NT2/D1 (cell line): ENCODE measurements at regions not wholly inside any gene's neighbourhood (a gene's known extent, or its start where the extent isn't known, plus 50 kb on each side); places are given as distances from the start of the nearest gene placed in this dataset.
"Not testable (repeated sequence)": the region's sequence is repeated elsewhere in the genome, so short reads cannot be mapped to it uniquely, and the experiment has no call there.

Experiments
- DNase-seq: peaks from one replicate; pipeline ENCODE4 v3.0.0-alpha.2; 2011; ENCODE audit warnings: low read depth, low spot score
- H3K27me3 ChIP-seq: 2 replicates; pipeline ENCODE4 v1.6.0; 2011; ENCODE audit warnings: mild to moderate bottlenecking; ENCODE audit not compliant: insufficient read length, insufficient read depth
- H3K36me3 ChIP-seq: 2 replicates; pipeline ENCODE4 v1.6.1; 2011; ENCODE audit warnings: mild to moderate bottlenecking, low read length, mixed read lengths; ENCODE audit not compliant: insufficient read depth, insufficient read length
- H3K4me1 ChIP-seq: 2 replicates; pipeline ENCODE4 v1.5.1; 2011; ENCODE audit not compliant: insufficient read depth, insufficient read length
- H3K4me3 ChIP-seq: 2 replicates; pipeline ENCODE4 v1.5.1; 2011; ENCODE audit warnings: low read depth; ENCODE audit not compliant: insufficient read length
- H3K9ac ChIP-seq: 2 replicates; pipeline ENCODE4 v1.6.0; 2011; ENCODE audit warnings: low read depth; ENCODE audit not compliant: insufficient read length
- H3K9me3 ChIP-seq: 2 replicates; pipeline ENCODE4 v1.5.1; 2011; ENCODE audit warnings: mild to moderate bottlenecking, low read length; ENCODE audit not compliant: insufficient read depth
- SUZ12 ChIP-seq: IDR thresholded peaks from 2 replicates; pipeline ENCODE4 v1.6.1; 2011; ENCODE audit not compliant: insufficient read length, insufficient read depth; ENCODE audit errors: extremely low read depth
- YY1 ChIP-seq: IDR thresholded peaks from 2 replicates; pipeline ENCODE4 v1.6.1; 2011; ENCODE audit not compliant: insufficient read length, insufficient read depth
- ZNF274 ChIP-seq: IDR thresholded peaks from 2 replicates; pipeline ENCODE4 v1.6.1; 2011; ENCODE audit warnings: mild to moderate bottlenecking, low read depth, low read length

- no peaks in the 10 kb centered on the region for H3K4me1 ChIP-seq
- no peak for TF ChIP-seq ZNF274
- TF ChIP-seq SUZ12: no peak
- TF ChIP-seq YY1: no peak
- no peaks in the 10 kb centered on the region for H3K27me3 ChIP-seq
- H3K9me3 ChIP-seq: peaks cover 6% of the 10 kb centered on the region; the same call in 1 of the 2 replicates
- H3K36me3 ChIP-seq: no peaks in the 10 kb centered on the region
- H3K4me3 ChIP-seq: no peak overlapping the region
- DNase-seq: no peak
- no peak overlapping the region for H3K9ac ChIP-seq
These were observed 295.9 kb upstream of the TNC start for GRCh38 chr9:115413766-115414382.

- DNase-seq: no peak
- Histone ChIP-seq H3K4me3 (no peak overlapping the region), H3K9ac (no peak overlapping the region), H3K4me1 (no peaks in the 10 kb centered on the region), H3K27me3 (no peaks in the 10 kb centered on the region), H3K9me3 (no peaks in the 10 kb centered on the region), H3K36me3 (no peaks in the 10 kb centered on the region)
- no peak for TF ChIP-seq YY1
- no peak for TF ChIP-seq ZNF274
- TF ChIP-seq SUZ12: no peak
These were observed 296.6 kb upstream of the TNC start for GRCh38 chr9:115414561-115414960.

- Histone ChIP-seq H3K4me1 (no peaks in the 10 kb centered on the region), H3K9me3 (peaks cover 3% of the 10 kb centered on the region; the same call in 1 of the 2 replicates), H3K27me3 (no peaks in the 10 kb centered on the region), H3K9ac (no peak overlapping the region), H3K36me3 (no peaks in the 10 kb centered on the region), H3K4me3 (no peak overlapping the region)
- no peak for TF ChIP-seq SUZ12
- TF ChIP-seq YY1: no peak
- no peak for TF ChIP-seq ZNF274
- no peak for DNase-seq
These were observed 297.5 kb upstream of the TNC start for GRCh38 chr9:115415450-115415849.

GRCh38 chr9:115416299-115416698, 298.3 kb upstream of the TNC start:
- H3K4me1 ChIP-seq: no peaks in the 10 kb centered on the region
- DNase-seq: no peak
- no peaks in the 10 kb centered on the region for H3K27me3 ChIP-seq
- H3K36me3 ChIP-seq: no peaks in the 10 kb centered on the region
- no peak for TF ChIP-seq SUZ12
- no peak for TF ChIP-seq YY1
- TF ChIP-seq ZNF274: no peak
- peaks cover 12% of the 10 kb centered on the region for H3K9me3 ChIP-seq
- no peak overlapping the region for H3K9ac ChIP-seq
- H3K4me3 ChIP-seq: no peak overlapping the region

- H3K9ac ChIP-seq, H3K27me3 ChIP-seq, H3K36me3 ChIP-seq, H3K4me1 ChIP-seq, DNase-seq, H3K4me3 ChIP-seq: not testable (repeated sequence)
- H3K9me3 ChIP-seq: peaks cover 23% of the 10 kb centered on the region
These were observed 300.2 kb upstream of the TNC start for GRCh38 chr9:115418181-115418580.

- Histone ChIP-seq H3K27me3 (no peaks in the 10 kb centered on the region), H3K9me3 (peaks cover 52% of the 10 kb centered on the region), H3K36me3 (no peaks in the 10 kb centered on the region), H3K4me3 (no peak overlapping the region), H3K4me1 (no peaks in the 10 kb centered on the region), H3K9ac (no peak overlapping the region)
- DNase-seq: no peak
- TF ChIP-seq ZNF274: no peak
- TF ChIP-seq YY1: no peak
- TF ChIP-seq SUZ12: no peak
These were observed 305.0 kb upstream of the TNC start for GRCh38 chr9:115422932-115423440.

- Histone ChIP-seq H3K27me3 (no peaks in the 10 kb centered on the region), H3K4me1 (no peaks in the 10 kb centered on the region), H3K9ac (no peak overlapping the region), H3K36me3 (no peaks in the 10 kb centered on the region), H3K9me3 (peaks cover 52% of the 10 kb centered on the region), H3K4me3 (no peak overlapping the region)
- no peak for TF ChIP-seq ZNF274
- no peak for TF ChIP-seq SUZ12
- no peak for TF ChIP-seq YY1
- no peak for DNase-seq
These were observed 305.7 kb upstream of the TNC start for GRCh38 chr9:115423646-115424045.
